Neural cell (in vitro differentiated cells): ENCODE measurements at regions not wholly inside any gene's neighbourhood (a gene's known extent, or its start where the extent isn't known, plus 50 kb on each side); places are given as distances from the start of the nearest gene placed in this dataset.

Experiments used
- H2AFZ ChIP-seq: fragments of 200-600, 300-800 bp; sonication (generic), shearing (Covaris generic); 2 replicates; pipeline ENCODE4 v1.6.0; 2014; ENCODE audit warnings: low read depth, mild to moderate bottlenecking, antibody characterized with exemption, low read length, moderate library complexity
- H3F3A ChIP-seq: fragments of 200-600 bp; shearing (Covaris generic); 2 replicates; pipeline ENCODE4 v1.6.1; 2016; ENCODE audit warnings: mild to moderate bottlenecking, moderate library complexity, mixed read lengths, antibody characterized with exemption, low read length; ENCODE audit not compliant: insufficient read depth, poor library complexity, severe bottlenecking
- H3K27ac ChIP-seq: fragments of 200-600, 300-800 bp; sonication (generic), shearing (Covaris generic); 2 replicates; pipeline ENCODE4 v1.5.1; 2014; ENCODE audit warnings: mild to moderate bottlenecking, low read length, moderate library complexity
- H3K27me3 ChIP-seq: fragments of 300-800, 200-600 bp; sonication (generic), shearing (Covaris generic); 2 replicates; pipeline ENCODE4 v1.6.0; 2014; ENCODE audit warnings: mild to moderate bottlenecking, low read depth, low read length, moderate library complexity; ENCODE audit not compliant: insufficient read depth
- H3K36me3 ChIP-seq: fragments of 300-800, 200-600 bp; sonication (generic), shearing (Covaris generic); 2 replicates; pipeline ENCODE4 v1.5.1; 2014; ENCODE audit warnings: mild to moderate bottlenecking, antibody characterized with exemption, low read length, moderate library complexity; ENCODE audit not compliant: insufficient read depth
- H3K4me2 ChIP-seq: fragments of 300-800, 200-600 bp; sonication (generic), shearing (Covaris generic); 2 replicates; pipeline ENCODE4 v1.6.0; 2014; ENCODE audit warnings: mild to moderate bottlenecking, low read length
- H3K4me3 ChIP-seq: fragments of 300-800, 200-600 bp; sonication (generic), shearing (Covaris generic); 2 replicates; pipeline ENCODE4 v1.5.1; 2014; ENCODE audit warnings: mild to moderate bottlenecking, low read length, moderate library complexity
- H3K79me2 ChIP-seq: fragments of 200-600 bp; shearing (Covaris generic); replicated peaks from 2 replicates; pipeline ENCODE4 v1.6.0; 2014; ENCODE audit warnings: mild to moderate bottlenecking, low read length, moderate library complexity; ENCODE audit not compliant: insufficient read depth
- H3K9ac ChIP-seq: fragments of 300-800, 200-600 bp; sonication (generic), shearing (Covaris generic); 2 replicates; pipeline ENCODE4 v1.6.1; 2016; ENCODE audit warnings: mild to moderate bottlenecking, low read length, mixed read lengths
- H3K9me2 ChIP-seq: fragments of 200-600 bp; shearing (Covaris generic); 2 replicates; pipeline ENCODE4 v1.6.1; 2016; ENCODE audit warnings: mild to moderate bottlenecking, low read length, mixed read lengths; ENCODE audit not compliant: insufficient read depth
- H3K9me3 ChIP-seq: fragments of 200-600, 300-800 bp; sonication (generic), shearing (Covaris generic); 2 replicates; pipeline ENCODE4 v1.6.1; 2016; ENCODE audit warnings: mild to moderate bottlenecking, mixed run types, low read length, moderate library complexity, mixed read lengths
- H4K20me1 ChIP-seq: fragments of 200-600 bp; shearing (Covaris generic); 2 replicates; pipeline ENCODE4 v1.6.1; 2016; ENCODE audit warnings: mild to moderate bottlenecking, mixed run types; ENCODE audit not compliant: insufficient read depth
- CTCF ChIP-seq: fragments of 450-650 bp; IDR thresholded peaks from 2 replicates; pipeline ENCODE4 v1.5.1; 2014; ENCODE audit warnings: antibody characterized with exemption, mild to moderate bottlenecking, moderate library complexity; ENCODE audit not compliant: poor library complexity, severe bottlenecking
- EP300 ChIP-seq: fragments of 450-650 bp; conservative IDR thresholded peaks from 2 replicates; pipeline ENCODE4 v1.6.1; 2014; ENCODE audit warnings: antibody characterized with exemption, mild to moderate bottlenecking, moderate library complexity; ENCODE audit not compliant: poor library complexity, severe bottlenecking
- EZH2 ChIP-seq: fragments of 200-600, 300-800 bp; shearing (Covaris generic), sonication (generic); IDR thresholded peaks from 2 replicates; pipeline ENCODE4 v1.6.1; 2014; ENCODE audit warnings: antibody characterized with exemption, low read length, borderline replicate concordance, mild to moderate bottlenecking; ENCODE audit not compliant: insufficient read depth, poor library complexity, severe bottlenecking
- MXI1 ChIP-seq: fragments of 450-650 bp; conservative IDR thresholded peaks from 2 replicates; pipeline ENCODE4 v1.6.1; 2014; ENCODE audit warnings: antibody characterized with exemption, mild to moderate bottlenecking; ENCODE audit not compliant: poor library complexity, severe bottlenecking
- POLR2AphosphoS5 ChIP-seq: IDR thresholded peaks from 2 replicates; pipeline ENCODE4 v1.6.1; 2012
- RAD21 ChIP-seq: fragments of 450-650 bp; conservative IDR thresholded peaks from 2 replicates; pipeline ENCODE4 v1.6.1; 2014; ENCODE audit warnings: antibody characterized with exemption, mild to moderate bottlenecking, moderate library complexity
- REST ChIP-seq: IDR thresholded peaks from 2 replicates; pipeline ENCODE4 v1.6.1; 2012; ENCODE audit warnings: borderline replicate concordance
- SMC3 ChIP-seq: fragments of 450-650 bp; conservative IDR thresholded peaks from 2 replicates; pipeline ENCODE4 v1.6.1; 2014; ENCODE audit warnings: antibody characterized with exemption, mild to moderate bottlenecking, moderate library complexity; ENCODE audit not compliant: poor library complexity
- TAF1 ChIP-seq: IDR thresholded peaks from 2 replicates; pipeline ENCODE4 v1.6.1; 2012; ENCODE audit warnings: low read depth

- Histone ChIP-seq H3K27ac (no peak overlapping the region), H3K36me3 (no peaks in the 10 kb centered on the region), H3F3A (no peaks in the 10 kb centered on the region), H4K20me1 (no peaks in the 10 kb centered on the region), H3K79me2 (no peaks in the 10 kb centered on the region), H3K4me3 (no peak overlapping the region), H3K4me2 (no peak overlapping the region), H3K27me3 (no peaks in the 10 kb centered on the region), H3K9me2 (no peaks in the 10 kb centered on the region), H2AFZ (no peak overlapping the region), H3K9me3 (no peaks in the 10 kb centered on the region), H3K9ac (no peak overlapping the region)
- TF ChIP-seq EP300 (no peak), RAD21 (no peak), SMC3 (no peak), REST (no peak), TAF1 (no peak), POLR2AphosphoS5 (no peak), CTCF (no peak), EZH2 (no peak), MXI1 (no peak)
These were observed 1037.2 kb downstream of the SQOR start for GRCh38 chr15:46672041-46672440.

GRCh38 chr15:46676233-46677206 is 1040.8 kb upstream of the SEMA6D start:
- Histone ChIP-seq H3K9me3 (no peaks in the 10 kb centered on the region), H4K20me1 (no peaks in the 10 kb centered on the region), H3K9ac (no peak overlapping the region), H3K27me3 (no peaks in the 10 kb centered on the region), H3K79me2 (no peaks in the 10 kb centered on the region), H2AFZ (no peak overlapping the region), H3K36me3 (no peaks in the 10 kb centered on the region), H3F3A (no peaks in the 10 kb centered on the region), H3K4me2 (no peak overlapping the region), H3K4me3 (no peak overlapping the region), H3K9me2 (no peaks in the 10 kb centered on the region), H3K27ac (no peak overlapping the region)
- no peak for TF ChIP-seq RAD21
- TF ChIP-seq CTCF: no peak
- TF ChIP-seq REST: no peak
- no peak for TF ChIP-seq TAF1
- no peak for TF ChIP-seq EZH2
- TF ChIP-seq MXI1: no peak
- TF ChIP-seq SMC3: no peak
- no peak for TF ChIP-seq EP300
- TF ChIP-seq POLR2AphosphoS5: no peak
